H7 (cell line): ENCODE measurements at regions not wholly inside any gene's neighbourhood (a gene's known extent, or its start where the extent isn't known, plus 50 kb on each side); places are given as distances from the start of the nearest gene placed in this dataset.
A peak's percentile ranks its signal among the peaks of the same experiment; 100 is the strongest.
"Not testable (repeated sequence)": the region's sequence is repeated elsewhere in the genome, so short reads cannot be mapped to it uniquely, and the experiment has no call there.

Source experiments
- DNase-seq: peaks from one replicate; pipeline ENCODE4 v3.0.0; 2012
- H3K27me3 ChIP-seq: 2 replicates; pipeline ENCODE4 v1.6.0; 2011; ENCODE audit warnings: mild to moderate bottlenecking, low read length; ENCODE audit not compliant: control insufficient read depth, insufficient read depth
- H3K36me3 ChIP-seq: replicated peaks from 2 replicates; pipeline ENCODE4 v1.5.1; 2011; ENCODE audit warnings: low read length; ENCODE audit not compliant: control insufficient read depth, insufficient read depth
- H3K4me3 ChIP-seq: 2 replicates; pipeline ENCODE4 v1.5.1; 2011; ENCODE audit warnings: low read depth, mild to moderate bottlenecking, control low read depth, low read length, moderate library complexity; ENCODE audit not compliant: insufficient read depth

GRCh38 chr16:27628943-27629462 lies 79.1 kb downstream of the KATNIP start:
- not testable (repeated sequence) for H3K27me3 ChIP-seq, DNase-seq, H3K36me3 ChIP-seq, H3K4me3 ChIP-seq

- Histone ChIP-seq H3K4me3 (no peak overlapping the region), H3K36me3 (no peaks in the 10 kb centered on the region), H3K27me3 (no peaks in the 10 kb centered on the region)
- DNase-seq = no peak
Measured at GRCh38 chr16:27632216-27632615, 82.3 kb downstream of the KATNIP start.

- Histone ChIP-seq H3K36me3 (no peaks in the 10 kb centered on the region), H3K4me3 (no peak overlapping the region), H3K27me3 (no peaks in the 10 kb centered on the region)
- no peak for DNase-seq
Measured at GRCh38 chr16:27633221-27633620, 83.3 kb downstream of the KATNIP start.

DNA sequence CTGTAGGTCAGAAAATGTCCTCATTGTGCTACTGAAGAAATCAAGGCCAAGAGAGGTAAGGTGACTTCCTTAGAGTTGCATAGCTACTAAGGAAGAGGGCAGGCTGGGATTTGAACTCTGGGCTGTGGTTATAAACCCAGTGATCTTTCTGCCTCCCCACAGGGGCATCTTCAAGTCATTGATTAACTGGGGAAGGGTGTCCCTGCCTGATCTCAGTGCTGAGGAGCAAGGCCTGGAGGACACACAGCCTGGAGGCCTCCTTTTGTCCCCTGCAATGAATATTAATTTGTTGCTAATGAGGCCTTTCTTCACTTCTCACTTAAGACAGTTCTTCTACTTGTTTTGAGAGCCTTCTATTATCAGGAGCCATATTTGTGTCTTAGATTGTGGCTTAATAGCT lies 83.8 kb downstream of the KATNIP start:
- Histone ChIP-seq H3K36me3 (no peaks in the 10 kb centered on the region), H3K4me3 (no peak overlapping the region), H3K27me3 (no peaks in the 10 kb centered on the region)
- no peak for DNase-seq

GRCh38 chr16:27634779-27635178 lies 84.8 kb downstream of the KATNIP start:
- Histone ChIP-seq H3K4me3 (no peak overlapping the region), H3K36me3 (no peaks in the 10 kb centered on the region), H3K27me3 (no peaks in the 10 kb centered on the region)
- no peak for DNase-seq

- Histone ChIP-seq H3K27me3 (no peaks in the 10 kb centered on the region), H3K4me3 (no peak overlapping the region), H3K36me3 (no peaks in the 10 kb centered on the region)
- DNase-seq = peak; percentile 45
Measured at GRCh38 chr16:27636453-27637240, 86.7 kb downstream of the KATNIP start.

DNA sequence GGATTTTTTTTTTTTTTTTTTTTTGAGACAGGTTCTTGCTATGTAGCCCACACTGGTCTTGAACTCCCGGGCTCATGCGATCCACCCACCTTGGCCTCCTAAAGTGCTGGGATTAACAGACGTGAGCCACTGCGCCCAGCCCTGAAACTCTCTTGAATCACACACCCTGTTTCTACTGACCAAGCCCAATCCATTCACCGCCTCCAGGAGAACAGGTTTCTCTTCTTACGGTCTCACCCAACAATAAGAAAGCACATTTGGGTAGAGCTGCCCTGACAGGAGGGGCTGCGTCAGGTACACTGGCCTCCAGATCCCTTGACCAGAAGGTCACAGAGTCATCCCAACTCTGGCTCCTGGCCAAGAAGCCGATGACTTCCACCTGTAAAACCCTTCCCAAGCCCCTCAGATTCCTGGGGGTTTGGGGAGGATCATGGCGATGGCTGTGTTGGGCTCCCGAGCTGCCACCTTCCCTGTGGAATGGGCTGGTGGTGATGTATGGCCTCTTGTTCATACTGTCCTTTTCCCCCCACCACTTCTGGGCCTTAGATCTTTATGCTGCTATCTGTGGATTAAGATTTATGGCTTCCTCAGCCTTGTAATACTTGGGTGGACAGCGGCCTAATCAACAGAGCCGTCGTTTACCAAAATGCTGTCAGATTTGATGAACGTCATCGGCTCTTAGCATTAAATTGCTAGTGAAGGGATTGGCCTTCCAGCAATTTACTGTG lies 89.1 kb downstream of the KATNIP start:
- no peak for DNase-seq
- no peaks in the 10 kb centered on the region for H3K36me3 ChIP-seq
- no peaks in the 10 kb centered on the region for H3K27me3 ChIP-seq

GRCh38 chr16:27639561-27640276 lies 89.8 kb downstream of the KATNIP start:
- Histone ChIP-seq H3K27me3 (no peaks in the 10 kb centered on the region), H3K36me3 (no peaks in the 10 kb centered on the region), H3K4me3 (no peak overlapping the region)
- peak; percentile 84 for DNase-seq

More for the DNA sequence above, 89.1 kb downstream of the KATNIP start:
- no peak overlapping the region for H3K4me3 ChIP-seq

GRCh38 chr16:27640277-27640600 lies 90.3 kb downstream of the KATNIP start:
- DNase-seq = peak; percentile 77
- Histone ChIP-seq H3K27me3 (no peaks in the 10 kb centered on the region), H3K4me3 (no peak overlapping the region), H3K36me3 (no peaks in the 10 kb centered on the region)

DNA sequence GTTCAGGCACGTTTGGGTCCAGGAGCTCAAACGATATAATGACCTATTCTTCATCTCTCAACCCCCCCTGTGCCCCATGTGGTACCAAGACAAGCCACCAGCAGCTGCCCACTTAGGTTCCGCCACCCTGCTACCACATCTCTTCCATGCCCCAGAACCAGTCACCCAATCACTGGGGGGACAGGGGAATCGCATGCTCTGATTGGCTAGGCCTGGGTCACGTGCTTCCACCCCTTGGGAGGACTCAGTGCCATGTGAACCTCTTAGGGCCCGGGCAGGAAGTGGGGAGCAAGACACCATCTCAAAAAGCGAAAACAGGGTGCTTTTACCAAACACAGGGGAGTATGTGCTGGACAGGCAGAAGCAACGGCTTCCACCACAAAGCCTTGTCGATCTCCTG lies 91.3 kb downstream of the KATNIP start:
- no peak overlapping the region for H3K4me3 ChIP-seq
- no peaks in the 10 kb centered on the region for H3K27me3 ChIP-seq
- peak; percentile 61 for DNase-seq
- no peaks in the 10 kb centered on the region for H3K36me3 ChIP-seq

GRCh38 chr16:27641734-27642415 lies 91.9 kb downstream of the KATNIP start:
- not testable (repeated sequence) for H3K36me3 ChIP-seq, H3K27me3 ChIP-seq, H3K4me3 ChIP-seq
- peak; percentile 44 for DNase-seq

- no peaks in the 10 kb centered on the region for H3K36me3 ChIP-seq
- peak; percentile 65 for DNase-seq
- no peaks in the 10 kb centered on the region for H3K27me3 ChIP-seq
- no peak overlapping the region for H3K4me3 ChIP-seq
Measured at GRCh38 chr16:27642756-27643155, 92.8 kb downstream of the KATNIP start.

GRCh38 chr16:27644165-27644564 lies 94.2 kb downstream of the KATNIP start:
- Histone ChIP-seq H3K27me3 (no peaks in the 10 kb centered on the region), H3K36me3 (no peaks in the 10 kb centered on the region)

GRCh38 chr16:27645396-27645795 lies 95.5 kb downstream of the KATNIP start:
- H3K36me3 ChIP-seq = no peaks in the 10 kb centered on the region
- H3K27me3 ChIP-seq = no peaks in the 10 kb centered on the region
- H3K4me3 ChIP-seq = no peak overlapping the region
- no peak for DNase-seq

More at GRCh38 chr16:27644165-27644564, 94.2 kb downstream of the KATNIP start:
- no peak for DNase-seq
- no peak overlapping the region for H3K4me3 ChIP-seq
